ENCODE measurements at regions not wholly inside any gene's neighbourhood (a gene's known extent, or its start where the extent isn't known, plus 50 kb on each side); places are given as distances from the start of the nearest gene placed in this dataset.

- TF ChIP-seq CTCF (IDR thresholded peaks at IDR 0.05) (no peak), POLR2A (IDR thresholded peaks at IDR 0.05) (no peak)
Observed at GRCh38 chr2:164386231-164386630, 235.1 kb downstream of the GRB14 start.
